Endothelial cell of umbilical vein (primary cell): ENCODE measurements at regions not wholly inside any gene's neighbourhood (a gene's known extent, or its start where the extent isn't known, plus 50 kb on each side); places are given as distances from the start of the nearest gene placed in this dataset.

Experiments used
- CTCF ChIP-seq, 2 donors: IDR thresholded peaks; 1 replicate in 1 of 2; 2 replicates in 1 of 2; pipeline ENCODE4 v1.5.1; 2011; ENCODE audit warnings: low read length in 2 of 2, mild to moderate bottlenecking in 2 of 2, moderate library complexity in 2 of 2, control low read depth in 1 of 2, inconsistent platforms in 1 of 2, low read depth in 1 of 2; ENCODE audit not compliant: insufficient read depth in 1 of 2; ENCODE audit errors: extremely low read depth in 1 of 2
- EZH2 ChIP-seq: IDR thresholded peaks from 2 replicates; pipeline ENCODE4 v1.6.1; 2012; ENCODE audit warnings: borderline replicate concordance, low read depth, mild to moderate bottlenecking, moderate library complexity, low read length, inconsistent platforms; ENCODE audit not compliant: severe bottlenecking
- MAX ChIP-seq: IDR thresholded peaks from 2 replicates; pipeline ENCODE4 v1.6.1; 2011; ENCODE audit not compliant: insufficient read depth, insufficient read length
- POLR2A ChIP-seq: IDR thresholded peaks from 2 replicates; pipeline ENCODE4 v1.6.1; 2012; ENCODE audit warnings: low read depth, mild to moderate bottlenecking, control low read depth, low read length

DNA sequence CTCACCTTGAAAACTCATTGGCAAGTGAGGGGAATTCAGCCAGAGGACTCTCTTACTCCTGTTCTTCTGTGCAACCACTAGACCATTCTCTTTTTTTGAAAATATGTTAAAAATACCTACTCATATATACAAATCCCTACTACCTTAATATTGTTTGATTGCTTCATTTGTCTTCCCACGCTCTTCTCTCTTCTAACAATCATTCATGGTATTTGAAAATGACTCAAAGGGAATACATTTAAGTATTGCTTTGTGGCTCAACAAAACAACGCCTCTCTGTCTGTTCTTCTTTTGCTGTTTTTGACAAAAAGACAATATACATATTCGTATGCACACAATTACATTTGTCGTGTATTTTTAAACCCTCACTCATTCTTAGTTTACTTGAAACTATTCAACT is 589.4 kb downstream of the ANKRD50 start:
- TF ChIP-seq MAX (no peak), POLR2A (no peak), CTCF (IDR thresholded peaks at IDR 0.05; ENCODE audit: extremely low read depth in 1 of 2, insufficient read depth in 1 of 2, low read depth in 1 of 2, low read length in 2 of 2) (no peak), EZH2 (no peak)
